Stimulated activated CD4-positive, alpha-beta T cell treated with anti-CD3 and anti-CD28 coated beads, Interleukin-15, amount 100 ng/mL, for 48 hours (primary cell): ENCODE measurements at regions not wholly inside any gene's neighbourhood (a gene's known extent, or its start where the extent isn't known, plus 50 kb on each side); places are given as distances from the start of the nearest gene placed in this dataset.

Experiments used
- DNase-seq, 2 donors: peaks; one replicate each; pipeline ENCODE4 v3.0.0-alpha.2; 2020; ENCODE audit warnings: low read depth in 2 of 2

- DNase-seq: no peak
Measured at GRCh38 chr22:47656806-47657205, 894.4 kb downstream of the TBC1D22A start.

- no peak for DNase-seq
Measured at GRCh38 chr22:47655930-47656329, 893.5 kb downstream of the TBC1D22A start.

DNA sequence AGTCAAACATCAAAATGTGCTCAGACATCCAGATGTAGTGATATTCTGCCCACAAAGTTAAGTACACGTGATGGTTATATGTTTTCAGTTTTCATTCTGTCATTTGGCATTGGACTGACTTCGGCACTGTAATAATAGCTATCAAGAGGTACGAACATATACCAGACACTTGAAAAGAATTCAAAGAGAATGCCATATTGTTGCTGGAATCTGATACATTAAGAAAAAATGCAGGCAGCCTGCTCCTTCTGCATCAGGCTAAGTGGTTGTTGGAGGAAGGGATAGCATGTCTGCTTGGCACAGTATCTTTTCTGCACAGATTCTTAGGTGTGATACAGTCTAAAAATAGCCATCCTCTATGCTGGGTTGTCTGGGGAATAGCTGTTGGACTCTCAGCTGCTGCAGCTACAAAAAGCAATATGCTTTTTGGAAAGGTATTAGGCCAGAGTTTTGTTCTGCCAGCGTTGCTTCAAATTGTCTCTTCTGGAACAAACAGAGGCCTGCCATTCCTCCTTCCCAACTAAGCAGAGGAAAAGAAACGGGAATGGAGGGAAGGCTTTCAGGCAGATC, 892.6 kb downstream of the TBC1D22A start:
- DNase-seq: no peak

- no peak for DNase-seq
Measured at GRCh38 chr22:47653921-47654320, 891.5 kb downstream of the TBC1D22A start.

DNA sequence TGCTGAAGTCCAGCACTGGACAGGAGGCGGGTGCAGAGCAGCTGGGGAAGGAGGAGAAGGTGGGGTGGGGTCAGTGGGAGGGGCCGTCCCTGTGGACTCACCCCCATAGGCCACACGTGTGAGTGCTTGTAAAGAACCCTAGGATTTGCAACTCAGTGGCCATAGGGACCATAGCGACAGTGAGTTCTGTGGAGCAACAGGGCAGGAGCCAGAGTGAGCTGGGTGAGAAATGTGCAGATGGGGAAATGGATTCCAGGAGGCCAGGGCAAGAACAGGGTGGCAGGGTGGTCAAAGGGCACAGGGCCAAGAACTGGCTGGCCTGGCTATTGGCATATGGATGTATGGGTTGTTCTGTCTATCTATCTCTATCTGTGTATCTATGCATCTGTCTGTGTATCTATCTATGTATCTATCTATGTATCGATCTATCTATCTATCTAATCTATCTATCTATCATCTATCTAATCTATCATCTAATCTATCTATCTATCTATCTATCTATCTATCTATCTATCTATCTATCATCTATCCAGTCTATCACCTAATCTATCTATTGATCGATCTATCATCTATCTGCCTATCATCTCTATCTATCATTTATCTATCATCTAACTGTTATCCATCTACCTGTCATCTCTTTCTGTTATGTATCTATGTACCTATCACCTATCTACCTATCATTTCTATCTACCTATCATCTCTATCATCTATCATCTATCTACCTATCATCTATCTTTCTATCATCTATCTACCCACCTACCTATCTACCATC, 889.0 kb downstream of the TBC1D22A start:
- no peak for DNase-seq

- DNase-seq: no peak
Measured at GRCh38 chr22:47647720-47648119, 885.3 kb downstream of the TBC1D22A start.

DNA sequence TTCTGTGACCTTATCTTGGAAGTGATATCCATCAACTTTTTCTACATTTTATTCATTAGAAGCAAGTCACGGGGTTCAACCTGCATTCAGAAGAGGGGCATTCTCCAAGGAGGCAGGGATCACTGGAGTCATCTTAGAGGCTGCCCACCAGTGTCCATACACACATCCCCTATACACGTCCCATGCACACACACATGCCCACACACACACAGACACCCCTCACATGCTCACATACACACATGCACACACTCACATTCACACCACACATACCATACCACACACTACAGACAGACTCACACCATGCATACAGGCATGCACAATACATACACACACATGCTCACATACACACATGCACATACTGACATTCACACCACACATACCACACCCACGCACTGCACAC, 884.7 kb downstream of the TBC1D22A start:
- no peak for DNase-seq

GRCh38 chr22:47645923-47646322, 883.5 kb downstream of the TBC1D22A start:
- DNase-seq: no peak

GRCh38 chr22:47645450-47645914, 883.0 kb downstream of the TBC1D22A start:
- no peak for DNase-seq

- DNase-seq: no peak
Measured at GRCh38 chr22:47634347-47634746, 871.9 kb downstream of the TBC1D22A start.

GRCh38 chr22:47633111-47633510, 870.7 kb downstream of the TBC1D22A start:
- no peak for DNase-seq

GRCh38 chr22:47632701-47633100, 870.3 kb downstream of the TBC1D22A start:
- DNase-seq: no peak

GRCh38 chr22:47631571-47632102, 869.2 kb downstream of the TBC1D22A start:
- no peak for DNase-seq

DNA sequence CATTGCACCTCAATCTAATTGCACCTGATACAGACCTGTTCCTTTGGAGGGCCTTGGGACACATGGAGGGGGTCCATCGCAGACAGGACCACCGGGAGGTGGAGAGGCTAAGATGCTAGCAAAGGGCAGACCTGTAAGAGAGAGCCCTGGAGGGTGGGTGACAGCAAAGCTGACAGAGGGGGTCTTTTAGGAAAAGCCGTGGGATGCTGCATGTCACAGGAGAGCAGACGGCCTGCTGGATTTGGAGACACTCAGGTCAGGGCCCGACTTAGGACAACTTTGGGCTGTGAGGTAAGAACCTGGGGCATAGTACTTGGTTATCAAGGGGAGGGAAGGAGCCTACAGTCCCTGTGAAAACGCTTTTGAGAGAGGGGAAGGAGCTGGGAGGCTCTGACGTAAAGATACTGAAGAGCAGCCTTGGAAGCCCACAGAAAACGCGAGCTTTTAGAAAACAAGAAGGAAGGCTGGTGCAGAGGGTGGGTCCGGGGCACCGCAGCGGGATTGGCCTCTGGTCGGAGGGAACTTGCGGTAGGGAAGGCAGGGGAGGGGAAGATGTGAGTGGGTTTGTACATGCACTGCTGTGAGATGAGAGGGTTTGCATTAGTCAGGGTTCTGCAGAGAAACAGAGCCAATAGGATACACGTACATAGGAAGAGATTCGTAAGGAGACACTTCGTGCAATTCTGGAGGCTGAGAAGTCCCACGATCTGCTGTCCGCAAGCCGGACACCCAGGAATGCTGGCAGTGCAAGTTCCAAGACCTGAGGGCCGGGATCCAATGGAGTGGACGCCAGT, 868.5 kb downstream of the TBC1D22A start:
- no peak for DNase-seq

DNA sequence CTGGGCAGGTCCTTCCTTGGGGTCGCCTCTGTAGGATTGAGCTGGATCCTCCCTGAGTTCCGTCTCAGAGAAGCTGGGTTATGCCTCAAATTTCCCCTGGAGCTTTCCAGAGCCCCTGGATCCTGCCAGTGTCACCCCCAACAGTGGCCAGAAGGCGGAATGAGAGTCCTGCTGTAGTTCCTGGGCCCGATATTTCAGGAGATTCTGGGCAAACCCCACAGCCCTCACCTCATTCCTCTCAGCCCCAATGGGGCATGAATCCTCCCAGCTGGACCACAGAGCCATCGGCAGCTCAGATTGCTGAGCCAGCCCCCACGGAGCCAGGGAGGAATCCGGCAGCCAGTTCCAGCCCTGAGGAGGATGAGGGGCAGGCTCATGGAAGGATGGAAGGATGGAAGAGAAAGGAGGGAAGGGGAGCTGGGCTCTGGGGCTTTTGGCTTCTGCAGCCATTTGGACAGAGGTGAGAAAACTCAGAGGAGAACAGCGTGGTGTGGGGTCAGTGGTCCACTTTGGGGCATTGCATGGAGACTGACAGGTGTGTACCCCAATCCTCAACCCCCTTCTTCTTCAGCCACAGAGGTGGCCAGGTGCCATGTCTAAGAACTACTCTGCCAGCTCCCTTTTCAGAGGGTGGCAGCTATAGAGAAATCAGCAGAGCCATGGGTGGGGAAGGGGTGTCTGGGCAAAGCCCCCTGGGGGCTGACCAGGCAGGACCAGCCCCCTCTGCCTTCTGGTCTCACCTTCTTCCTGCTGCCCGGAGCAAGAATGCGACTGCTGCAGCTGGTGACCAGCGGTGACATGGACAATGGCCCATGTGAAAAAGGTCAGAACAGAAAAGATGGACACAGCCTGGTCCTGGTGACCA, 867.6 kb downstream of the TBC1D22A start:
- DNase-seq: no peak

DNA sequence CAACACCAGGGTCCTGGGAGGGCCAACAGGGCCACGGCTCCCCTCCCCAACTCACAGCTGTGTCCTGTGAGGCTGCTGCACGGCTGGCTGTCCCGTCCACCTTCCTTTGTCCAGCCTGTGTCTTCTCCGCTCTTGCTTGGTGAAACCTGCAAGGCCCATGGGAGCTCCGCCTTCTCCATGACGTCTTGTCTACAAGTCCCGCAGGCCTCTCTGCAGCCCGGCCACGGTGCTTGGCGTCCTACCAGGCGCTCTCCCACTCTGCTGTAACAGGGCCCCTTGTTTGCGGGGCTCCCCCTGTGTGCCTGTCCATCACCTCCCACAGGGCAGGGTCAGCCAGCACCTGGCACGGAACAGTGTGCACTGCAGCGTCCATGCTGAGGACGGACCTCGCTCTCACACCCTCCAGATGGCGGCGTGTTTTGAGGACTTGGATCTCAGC, 866.8 kb downstream of the TBC1D22A start:
- no peak for DNase-seq

GRCh38 chr22:47628477-47629272, 866.2 kb downstream of the TBC1D22A start:
- no peak for DNase-seq

- DNase-seq: no peak
Measured at GRCh38 chr22:47627556-47628253, 865.3 kb downstream of the TBC1D22A start.

DNA sequence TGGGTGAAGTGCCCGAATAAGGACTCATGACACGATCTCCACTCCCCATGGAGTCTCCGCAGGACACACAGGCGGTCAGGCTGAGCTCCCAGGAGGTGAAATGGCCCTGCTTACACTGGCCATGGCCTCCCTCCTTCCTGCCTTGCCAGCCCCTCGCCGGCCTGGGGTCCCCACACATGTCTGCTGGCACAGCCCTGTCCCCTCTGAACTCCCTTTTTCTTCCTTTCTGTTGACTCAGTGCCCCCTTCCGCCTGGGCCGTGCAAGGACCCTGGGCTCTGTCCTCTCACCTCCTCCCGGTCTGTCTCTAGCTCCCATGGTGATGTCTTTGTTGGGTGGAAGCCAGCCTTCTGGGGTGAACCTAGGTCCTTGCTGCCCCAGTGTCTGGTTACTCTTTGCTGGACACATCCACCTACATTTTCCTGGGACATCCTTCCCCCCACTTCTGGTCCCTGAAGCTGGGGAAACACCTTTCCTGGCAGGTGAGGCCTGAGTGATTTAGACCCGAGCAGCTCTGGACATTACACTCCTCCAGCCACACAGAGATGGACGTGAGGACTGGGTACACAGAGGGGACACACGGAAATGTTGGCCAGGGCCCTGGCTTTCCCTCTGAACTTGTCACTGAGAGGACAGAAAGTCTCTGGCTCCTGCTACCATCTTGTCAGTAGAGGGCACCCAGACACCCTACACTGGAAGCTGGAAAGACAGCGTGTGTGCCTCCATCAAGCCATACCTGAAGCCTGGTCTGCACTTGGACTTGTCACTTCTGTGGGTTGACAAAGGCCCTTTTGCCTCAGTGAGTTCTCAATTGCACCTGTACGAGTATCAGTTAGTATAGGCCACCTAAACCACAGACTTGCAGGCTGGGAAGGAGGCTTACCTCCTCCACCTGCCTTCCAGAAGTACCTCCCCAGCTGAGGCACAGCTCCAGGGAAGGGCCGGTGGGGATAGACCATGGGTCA, 864.3 kb downstream of the TBC1D22A start:
- no peak for DNase-seq
